NB4 (cell line): ENCODE measurements at regions not wholly inside any gene's neighbourhood (a gene's known extent, or its start where the extent isn't known, plus 50 kb on each side); places are given as distances from the start of the nearest gene placed in this dataset.

ENCODE experiments used
- MYC ChIP-seq: IDR thresholded peaks from 2 replicates; pipeline ENCODE4 v1.6.1; 2011; ENCODE audit warnings: low read depth, low read length
- POLR2A ChIP-seq: IDR thresholded peaks from 2 replicates; pipeline ENCODE4 v1.6.1; 2011; ENCODE audit warnings: mild to moderate bottlenecking; ENCODE audit not compliant: insufficient read length; ENCODE audit errors: extremely low read depth
- TF ChIP-seq, protein P1 (sequence below): IDR thresholded peaks from 2 replicates; pipeline ENCODE4 v1.6.1; 2011; ENCODE audit warnings: low read depth, low read length
- TF ChIP-seq, protein P2 (sequence below): IDR thresholded peaks from one replicate; pipeline ENCODE4 v1.5.1; 2012; ENCODE audit warnings: low read depth, low read length

DNA sequence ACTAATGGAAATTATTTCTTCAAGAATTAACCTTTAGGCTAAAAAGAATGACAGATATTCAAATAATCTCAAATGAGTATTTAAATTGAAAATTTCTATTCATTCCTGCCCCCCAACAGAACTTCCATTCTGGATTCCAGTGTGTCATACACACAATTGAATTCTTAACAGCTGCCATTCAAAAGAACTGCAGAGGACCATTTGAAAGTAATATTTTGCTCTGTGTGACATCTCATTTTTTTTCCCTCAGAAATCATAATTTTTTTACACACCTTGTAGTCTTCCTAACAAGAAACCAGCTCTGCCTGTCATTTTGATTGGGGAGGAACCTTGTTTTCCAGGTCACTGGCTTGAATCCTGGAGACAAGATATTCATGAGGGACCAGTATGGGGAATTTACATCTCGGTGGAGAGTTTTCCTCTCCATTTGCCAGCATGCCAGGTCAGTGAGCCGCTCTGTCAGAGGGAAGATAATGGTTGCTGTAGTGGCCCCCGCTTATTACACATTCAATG lies 358.7 kb upstream of the ITGA1 start:
- TF ChIP-seq, protein P1, sequence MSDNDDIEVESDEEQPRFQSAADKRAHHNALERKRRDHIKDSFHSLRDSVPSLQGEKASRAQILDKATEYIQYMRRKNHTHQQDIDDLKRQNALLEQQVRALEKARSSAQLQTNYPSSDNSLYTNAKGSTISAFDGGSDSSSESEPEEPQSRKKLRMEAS = no peak
- TF ChIP-seq, protein P2, sequence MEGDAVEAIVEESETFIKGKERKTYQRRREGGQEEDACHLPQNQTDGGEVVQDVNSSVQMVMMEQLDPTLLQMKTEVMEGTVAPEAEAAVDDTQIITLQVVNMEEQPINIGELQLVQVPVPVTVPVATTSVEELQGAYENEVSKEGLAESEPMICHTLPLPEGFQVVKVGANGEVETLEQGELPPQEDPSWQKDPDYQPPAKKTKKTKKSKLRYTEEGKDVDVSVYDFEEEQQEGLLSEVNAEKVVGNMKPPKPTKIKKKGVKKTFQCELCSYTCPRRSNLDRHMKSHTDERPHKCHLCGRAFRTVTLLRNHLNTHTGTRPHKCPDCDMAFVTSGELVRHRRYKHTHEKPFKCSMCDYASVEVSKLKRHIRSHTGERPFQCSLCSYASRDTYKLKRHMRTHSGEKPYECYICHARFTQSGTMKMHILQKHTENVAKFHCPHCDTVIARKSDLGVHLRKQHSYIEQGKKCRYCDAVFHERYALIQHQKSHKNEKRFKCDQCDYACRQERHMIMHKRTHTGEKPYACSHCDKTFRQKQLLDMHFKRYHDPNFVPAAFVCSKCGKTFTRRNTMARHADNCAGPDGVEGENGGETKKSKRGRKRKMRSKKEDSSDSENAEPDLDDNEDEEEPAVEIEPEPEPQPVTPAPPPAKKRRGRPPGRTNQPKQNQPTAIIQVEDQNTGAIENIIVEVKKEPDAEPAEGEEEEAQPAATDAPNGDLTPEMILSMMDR = no peak
- TF ChIP-seq POLR2A (no peak), MYC (no peak)
